Vagina (tissue), 2 donors: ENCODE measurements at regions not wholly inside any gene's neighbourhood (a gene's known extent, or its start where the extent isn't known, plus 50 kb on each side); places are given as distances from the start of the nearest gene placed in this dataset.

Experiments
- DNase-seq, 2 donors: peaks; one replicate each; pipeline ENCODE4 v3.0.0-alpha.2; 2017; ENCODE audit errors: extremely low spot score in 2 of 2
- H3K27ac ChIP-seq: fragments of 200-600 bp; sonication (generic); one replicate; pipeline ENCODE4 v1.5.1; 2019
- H3K27me3 ChIP-seq: fragments of 200-600 bp; sonication (generic); one replicate; pipeline ENCODE4 v1.5.1; 2019
- H3K36me3 ChIP-seq, 2 donors: fragments of 200-600 bp; sonication (generic); one replicate each; pipeline ENCODE4 v1.5.1; 2017 to 2019
- H3K4me1 ChIP-seq: fragments of 200-600 bp; sonication (generic); one replicate; pipeline ENCODE4 v1.5.1; 2019
- H3K4me3 ChIP-seq, 2 donors: fragments of 200-600 bp; sonication (generic); 1 replicate in 1 of 2; 2 replicates in 1 of 2; pipeline ENCODE4 v1.5.1; 2016 to 2019
- H3K9me3 ChIP-seq: fragments of 200-600 bp; sonication (generic); one replicate; pipeline ENCODE4 v1.5.1; 2019
- POLR2A ChIP-seq, 2 donors: fragments of 450-650 bp; IDR thresholded peaks; one replicate each; pipeline ENCODE4 v1.6.1; 2017; ENCODE audit warnings: antibody characterized with exemption in 2 of 2, mild to moderate bottlenecking in 2 of 2, moderate library complexity in 2 of 2
- POLR2AphosphoS5 ChIP-seq, 2 donors: sonication (generic); formaldehyde crosslinking; IDR thresholded peaks; one replicate each; pipeline ENCODE4 v1.9.0; 2017; ENCODE audit warnings: antibody characterized with exemption in 2 of 2, mild to moderate bottlenecking in 2 of 2, low read depth in 1 of 2; ENCODE audit not compliant: insufficient read depth in 1 of 2
- intact Hi-C: fragments of 100-400 bp; cut with DNase I; formaldehyde crosslinking; loops from one replicate; pipeline ENCODE4 v1.15.1; 2023
- TF ChIP-seq, protein P1 (sequence below), 3 experiments: fragments of 450-650 bp in 2 of 3; fragments of 200-600 bp in 1 of 3; sonication (generic) in 1 of 3; IDR thresholded peaks; one replicate each; pipeline ENCODE4 v1.5.1; 2017 to 2019; ENCODE audit warnings: antibody characterized with exemption in 3 of 3, mild to moderate bottlenecking in 2 of 3, moderate library complexity in 2 of 3

DNA sequence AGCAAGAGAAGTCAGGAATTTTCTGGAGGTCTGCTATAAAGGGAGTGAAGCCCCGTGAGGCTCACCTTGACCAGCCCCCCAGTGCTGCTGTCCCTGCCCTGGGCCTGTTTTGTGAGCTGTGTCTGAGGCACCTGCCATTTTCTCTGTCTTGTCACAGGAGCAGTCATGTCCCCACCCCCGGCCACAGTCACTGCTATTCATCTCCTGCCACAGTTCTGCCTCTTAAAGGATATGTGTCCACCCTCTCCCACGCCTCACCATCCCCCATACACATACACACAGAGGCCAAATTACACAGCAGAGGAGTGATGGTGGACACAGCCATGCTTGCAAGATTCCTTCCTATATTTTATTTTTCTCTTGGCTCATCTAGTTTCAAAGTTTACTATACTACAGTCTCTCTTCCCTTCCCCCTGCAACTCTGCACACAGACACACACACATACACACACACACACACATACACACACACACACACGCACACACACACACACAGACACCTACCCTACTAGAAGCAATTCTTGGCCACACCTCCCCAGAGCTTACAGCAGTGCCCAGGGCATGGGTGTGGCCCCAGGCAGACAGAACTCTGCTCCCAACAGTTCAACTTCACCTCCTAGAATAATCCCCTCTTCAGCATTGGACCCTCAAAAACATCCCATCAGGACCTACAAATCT is 68.7 kb upstream of the TAB2 start:
- H3K27ac ChIP-seq = no peak overlapping the region
- no peaks in the 10 kb centered on the region for H3K36me3 ChIP-seq
- no peaks in the 10 kb centered on the region for H3K27me3 ChIP-seq
- H3K4me1 ChIP-seq = no peaks in the 10 kb centered on the region
- no peak for TF ChIP-seq POLR2AphosphoS5 (IDR thresholded peaks at IDR 0.05; ENCODE audit: insufficient read depth in 1 of 2, low read depth in 1 of 2)
- TF ChIP-seq POLR2A (IDR thresholded peaks at IDR 0.05) = no peak
- TF ChIP-seq, protein P1, sequence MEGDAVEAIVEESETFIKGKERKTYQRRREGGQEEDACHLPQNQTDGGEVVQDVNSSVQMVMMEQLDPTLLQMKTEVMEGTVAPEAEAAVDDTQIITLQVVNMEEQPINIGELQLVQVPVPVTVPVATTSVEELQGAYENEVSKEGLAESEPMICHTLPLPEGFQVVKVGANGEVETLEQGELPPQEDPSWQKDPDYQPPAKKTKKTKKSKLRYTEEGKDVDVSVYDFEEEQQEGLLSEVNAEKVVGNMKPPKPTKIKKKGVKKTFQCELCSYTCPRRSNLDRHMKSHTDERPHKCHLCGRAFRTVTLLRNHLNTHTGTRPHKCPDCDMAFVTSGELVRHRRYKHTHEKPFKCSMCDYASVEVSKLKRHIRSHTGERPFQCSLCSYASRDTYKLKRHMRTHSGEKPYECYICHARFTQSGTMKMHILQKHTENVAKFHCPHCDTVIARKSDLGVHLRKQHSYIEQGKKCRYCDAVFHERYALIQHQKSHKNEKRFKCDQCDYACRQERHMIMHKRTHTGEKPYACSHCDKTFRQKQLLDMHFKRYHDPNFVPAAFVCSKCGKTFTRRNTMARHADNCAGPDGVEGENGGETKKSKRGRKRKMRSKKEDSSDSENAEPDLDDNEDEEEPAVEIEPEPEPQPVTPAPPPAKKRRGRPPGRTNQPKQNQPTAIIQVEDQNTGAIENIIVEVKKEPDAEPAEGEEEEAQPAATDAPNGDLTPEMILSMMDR (IDR thresholded peaks at IDR 0.05) = no peak
- DNase-seq = no peak
- no peaks in the 10 kb centered on the region for H3K9me3 ChIP-seq
- no peak overlapping the region for H3K4me3 ChIP-seq
- intact Hi-C loops = no loop called here

DNA sequence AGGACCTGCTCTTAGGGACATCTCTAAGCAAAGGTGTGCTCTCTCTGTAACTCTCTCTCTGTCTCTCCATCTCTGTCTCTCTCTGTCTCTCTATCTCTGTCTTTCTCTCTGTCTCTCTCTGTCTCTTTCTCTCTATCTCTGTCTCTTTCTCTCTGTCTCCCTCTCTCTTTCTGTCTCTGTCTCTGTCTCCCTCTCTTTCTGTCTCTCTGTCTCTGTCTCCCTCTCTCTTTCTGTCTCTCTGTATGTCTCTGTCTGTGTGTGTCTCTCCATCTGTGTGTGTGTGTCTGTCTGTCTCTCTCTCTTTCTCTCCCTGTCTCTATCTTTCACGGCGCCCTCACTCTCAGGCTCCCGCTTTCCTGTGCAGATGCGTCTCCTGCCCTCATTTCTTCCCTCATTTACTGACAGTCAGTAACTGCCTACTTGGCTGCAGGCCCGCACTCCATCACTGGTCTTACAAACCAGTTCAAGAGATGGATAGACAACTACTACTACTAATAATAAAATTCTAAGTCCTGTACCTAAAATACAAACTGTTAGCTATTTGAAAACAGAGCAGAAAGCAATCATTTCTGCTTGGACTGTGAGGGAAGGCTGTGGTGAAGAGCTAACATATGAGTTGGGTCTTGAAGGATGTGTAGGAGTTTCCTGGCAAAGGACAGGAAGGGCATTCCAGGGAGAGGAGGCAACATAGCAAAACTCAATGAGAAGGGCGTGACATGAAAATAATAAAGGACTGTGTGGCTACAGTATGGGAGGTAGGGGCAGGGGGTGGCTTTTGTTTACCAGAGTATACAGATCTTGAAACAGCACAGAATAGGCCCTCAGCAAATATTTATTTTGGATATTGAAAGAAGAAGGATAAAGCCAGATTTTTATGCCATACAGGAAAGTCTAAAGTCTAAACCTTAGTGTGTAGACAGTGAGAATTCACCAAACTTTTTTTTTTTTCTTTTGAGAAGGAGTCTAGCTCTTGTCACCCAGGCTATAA is 67.8 kb upstream of the TAB2 start:
- no peak for TF ChIP-seq POLR2AphosphoS5 (IDR thresholded peaks at IDR 0.05; ENCODE audit: insufficient read depth in 1 of 2, low read depth in 1 of 2)
- TF ChIP-seq, protein P1 (IDR thresholded peaks at IDR 0.05) = no peak
- no peak for TF ChIP-seq POLR2A (IDR thresholded peaks at IDR 0.05)
- Histone ChIP-seq H3K27ac (no peak overlapping the region), H3K4me3 (no peak overlapping the region), H3K36me3 (no peaks in the 10 kb centered on the region), H3K9me3 (no peaks in the 10 kb centered on the region), H3K4me1 (no peaks in the 10 kb centered on the region), H3K27me3 (no peaks in the 10 kb centered on the region)
- intact Hi-C loops = no loop called here
- no peak for DNase-seq

DNA sequence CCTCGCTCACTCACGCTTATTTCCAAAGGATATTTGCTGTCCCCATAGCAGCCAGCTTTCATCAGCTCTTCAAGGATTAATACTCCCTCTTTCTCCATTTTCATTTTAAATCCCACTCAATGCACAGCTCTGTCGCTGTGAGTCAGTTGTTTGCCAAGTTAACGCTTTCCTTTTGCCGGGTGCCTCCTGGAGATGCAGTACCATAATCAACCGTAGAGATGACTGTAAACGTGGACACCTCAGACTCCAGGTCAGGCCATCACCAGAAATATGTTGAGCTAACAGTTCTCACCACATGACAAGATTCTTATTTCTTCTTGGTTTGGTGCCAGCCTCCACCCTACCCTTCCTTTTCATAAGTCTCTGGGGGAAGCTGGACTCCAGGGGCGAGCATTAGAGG is 66.6 kb upstream of the TAB2 start:
- H3K9me3 ChIP-seq = no peaks in the 10 kb centered on the region
- no peaks in the 10 kb centered on the region for H3K27me3 ChIP-seq
- TF ChIP-seq, protein P1 (IDR thresholded peaks at IDR 0.05) = no peak
- no peak for TF ChIP-seq POLR2AphosphoS5 (IDR thresholded peaks at IDR 0.05; ENCODE audit: insufficient read depth in 1 of 2, low read depth in 1 of 2)
- TF ChIP-seq POLR2A (IDR thresholded peaks at IDR 0.05) = no peak
- H3K36me3 ChIP-seq = no peaks in the 10 kb centered on the region
- H3K4me3 ChIP-seq = no peak overlapping the region
- no peak for DNase-seq
- intact Hi-C loops = no loop called here
- no peak overlapping the region for H3K27ac ChIP-seq
- no peaks in the 10 kb centered on the region for H3K4me1 ChIP-seq

GRCh38 chr6:149252622-149253021 is 64.9 kb upstream of the TAB2 start:
- no peak for DNase-seq
- Histone ChIP-seq H3K27ac (no peak overlapping the region), H3K36me3 (no peaks in the 10 kb centered on the region), H3K27me3 (no peaks in the 10 kb centered on the region), H3K9me3 (no peaks in the 10 kb centered on the region), H3K4me1 (no peaks in the 10 kb centered on the region), H3K4me3 (no peak overlapping the region)
- intact Hi-C loops = no loop called here
- no peak for TF ChIP-seq POLR2A (IDR thresholded peaks at IDR 0.05)
- TF ChIP-seq, protein P1 (IDR thresholded peaks at IDR 0.05) = no peak
- no peak for TF ChIP-seq POLR2AphosphoS5 (IDR thresholded peaks at IDR 0.05; ENCODE audit: insufficient read depth in 1 of 2, low read depth in 1 of 2)
